HepG2 (cell line): ENCODE measurements at regions not wholly inside any gene's neighbourhood (a gene's known extent, or its start where the extent isn't known, plus 50 kb on each side); places are given as distances from the start of the nearest gene placed in this dataset.

Experiments
- ATAC-seq: fragments of 200-7000 bp; cut with Tn5 transposase; 3 replicates; pipeline ENCODE4 v1.9.1; 2020; ENCODE audit warnings: mild to moderate bottlenecking, moderate library complexity
- BruUV-seq: library from RNA; stranded (reverse); fragments of 400-500 nt; replicated peaks from 2 replicates; lab custom pipeline; 2021; lab: Mats Ljungman, UMichigan
- CTCF ChIA-PET: fragments of 300-600 bp; formaldehyde crosslinking; extraction: SDS; loops from one replicate; lab custom pipeline; 2021; ENCODE audit warnings: low total read pairs, inconsistent platforms, low intra/inter-chr PET ratio; lab: Yijun Ruan, JAX
- POLR2A ChIA-PET: fragments of 350-600 bp; sonication (Branson Sonifier 250); formaldehyde crosslinking; loops from one replicate; lab custom pipeline; 2020; ENCODE audit warnings: antibody characterized with exemption, inconsistent platforms; lab: Yijun Ruan, JAX
- DNase-seq: peaks from one replicate; pipeline ENCODE4 v3.0.0-alpha.2; 2015; ENCODE audit warnings: low spot score
- FAIRE-seq: peaks from 3 replicates; lab custom pipeline; 2011; peaks lifted over from hg19 to GRCh38; lab: Jason Lieb, UNC
- H2AFZ ChIP-seq: one replicate; pipeline ENCODE4 v1.6.1; 2011; ENCODE audit warnings: low read length, inconsistent platforms
- H3K27ac ChIP-seq: fragments of 300-600 bp; 3 replicates; pipeline ENCODE4 v1.8.0; 2011; ENCODE audit warnings: mixed run types, mild to moderate bottlenecking, mixed read lengths, low read length, inconsistent platforms; ENCODE audit not compliant: insufficient read depth; ENCODE audit errors: extremely low read length
- H3K27me3 ChIP-seq, 2 experiments: fragments of 200-600 bp in 1 of 2; 2 replicates in 1 of 2; 3 replicates in 1 of 2; pipeline versions ENCODE4 v1.6.0 to v1.8.0; 2011; ENCODE audit warnings: low read length in 2 of 2, mild to moderate bottlenecking in 2 of 2, moderate library complexity in 2 of 2, inconsistent platforms in 1 of 2; ENCODE audit not compliant: insufficient read depth in 2 of 2, control insufficient read depth in 1 of 2
- H3K36me3 ChIP-seq, 2 experiments: fragments of 200-600 bp in 1 of 2; replicated peaks in 1 of 2; 2 replicates in 1 of 2; 3 replicates in 1 of 2; pipeline versions ENCODE4 v1.5.1 to v1.8.0; 2011; ENCODE audit warnings: low read length in 2 of 2, inconsistent platforms in 1 of 2; ENCODE audit not compliant: insufficient read depth in 2 of 2, control insufficient read depth in 1 of 2
- H3K4me1 ChIP-seq: 2 replicates; pipeline ENCODE4 v1.5.1; 2012; ENCODE audit warnings: low read length, inconsistent platforms; ENCODE audit not compliant: insufficient read depth
- H3K4me2 ChIP-seq: 2 replicates; pipeline ENCODE4 v1.6.0; 2011; ENCODE audit warnings: low read depth, low read length, inconsistent platforms
- H3K4me3 ChIP-seq, 3 experiments: fragments of 200-600 bp in 1 of 3; sonication (generic), shearing (Covaris generic) in 1 of 3; replicated peaks in 1 of 3; 2 replicates each; pipeline ENCODE4 v1.5.1; 2011 to 2016; ENCODE audit warnings: low read length in 3 of 3, inconsistent platforms in 2 of 3, low read depth in 2 of 3, mild to moderate bottlenecking in 2 of 3, control low read depth in 1 of 3, mixed read lengths in 1 of 3; ENCODE audit not compliant: insufficient read depth in 1 of 3
- H3K79me2 ChIP-seq: one replicate; pipeline ENCODE4 v1.6.1; 2011; ENCODE audit warnings: low read length, inconsistent platforms; ENCODE audit not compliant: insufficient read depth
- H3K9ac ChIP-seq: 2 replicates; pipeline ENCODE4 v1.6.0; 2011; ENCODE audit warnings: mild to moderate bottlenecking, low read depth, low read length, inconsistent platforms; ENCODE audit not compliant: insufficient read depth
- H3K9me3 ChIP-seq: 2 replicates; pipeline ENCODE4 v1.5.1; 2012; ENCODE audit warnings: mild to moderate bottlenecking, low read length
- H4K20me1 ChIP-seq: 2 replicates; pipeline ENCODE4 v1.6.0; 2011; ENCODE audit warnings: inconsistent platforms, mild to moderate bottlenecking, low read length, moderate library complexity; ENCODE audit not compliant: insufficient read depth
- CSRNP1 ChIP-seq: sonication (generic); formaldehyde crosslinking; IDR thresholded peaks from 2 replicates; pipeline ENCODE4 v1.8.1; 2023; ENCODE audit warnings: mild to moderate bottlenecking, missing genetic modification reagents
- FOXK2 ChIP-seq: fragments of 450-650 bp; IDR thresholded peaks from 2 replicates; pipeline ENCODE4 v1.6.1; 2016
- HNF1A ChIP-seq, 2 experiments: sonication (generic) in 1 of 2; formaldehyde crosslinking in 1 of 2; IDR thresholded peaks; 2 replicates each; pipeline versions ENCODE4 v1.4.0 to v1.6.1; 2016 to 2020; ENCODE audit warnings: borderline replicate concordance in 1 of 2, low read depth in 1 of 2, mild to moderate bottlenecking in 1 of 2, missing genetic modification reagents in 1 of 2
- JDP2 ChIP-seq: sonication (generic); formaldehyde crosslinking; IDR thresholded peaks from 2 replicates; pipeline ENCODE4 v1.8.1; 2022; ENCODE audit warnings: missing genetic modification reagents, borderline replicate concordance
- JUN ChIP-seq: sonication (generic); formaldehyde crosslinking; IDR thresholded peaks from 2 replicates; pipeline ENCODE4 v1.4.0; 2020; ENCODE audit warnings: mild to moderate bottlenecking, missing genetic modification reagents
- MTF2 ChIP-seq: sonication (generic); formaldehyde crosslinking; IDR thresholded peaks from 2 replicates; pipeline ENCODE4 v1.5.0; 2020; ENCODE audit warnings: missing genetic modification reagents, borderline replicate concordance
- MZF1 ChIP-seq: sonication (generic); formaldehyde crosslinking; IDR thresholded peaks from 2 replicates; pipeline ENCODE4 v1.8.1; 2023; ENCODE audit warnings: mild to moderate bottlenecking, missing genetic modification reagents, borderline replicate concordance
- NFKB2 ChIP-seq: sonication (generic); formaldehyde crosslinking; IDR thresholded peaks from 2 replicates; pipeline ENCODE4 v1.4.0; 2020; ENCODE audit warnings: missing genetic modification reagents, borderline replicate concordance
- ONECUT2 ChIP-seq: sonication (generic); formaldehyde crosslinking; IDR thresholded peaks from 2 replicates; pipeline ENCODE4 v1.4.0; 2020; ENCODE audit warnings: missing genetic modification reagents
- SNAPC2 ChIP-seq: sonication (generic); formaldehyde crosslinking; IDR thresholded peaks from 2 replicates; pipeline ENCODE4 v1.8.1; 2022; ENCODE audit warnings: mild to moderate bottlenecking, missing genetic modification reagents
- TBP ChIP-seq: sonication (generic); formaldehyde crosslinking; IDR thresholded peaks from 2 replicates; pipeline ENCODE4 v1.5.0; 2020; ENCODE audit warnings: missing genetic modification reagents
- TOPORS ChIP-seq: sonication (generic); formaldehyde crosslinking; IDR thresholded peaks from 2 replicates; pipeline ENCODE4 v1.8.0; 2023; ENCODE audit warnings: mild to moderate bottlenecking, missing genetic modification reagents
- ZNF333 ChIP-seq: sonication (generic); formaldehyde crosslinking; IDR thresholded peaks from 2 replicates; pipeline ENCODE4 v1.4.0; 2020; ENCODE audit warnings: mild to moderate bottlenecking, missing genetic modification reagents, borderline replicate concordance
- ZNF513 ChIP-seq: sonication (generic); formaldehyde crosslinking; conservative IDR thresholded peaks from 2 replicates; pipeline ENCODE4 v1.5.0; 2020; ENCODE audit warnings: missing genetic modification reagents
- WGBS: methylation state at CpG from one replicate; pipeline ENCODE4 v1.1.6; 2017; ENCODE audit warnings: low lambda C conversion rate; 5-methylcytosine and 5-hydroxymethylcytosine counted together
- in situ Hi-C: cut with HindIII; loops from 2 replicates; pipeline ENCODE4 v1.10.0; 2017; ENCODE audit warnings: low pct_unique_long_range_greater_than_20kb; ENCODE audit not compliant: extremely low pct_ligation_motif_present
- intact Hi-C: fragments of 100-400 bp; cut with micrococcal nuclease; formaldehyde crosslinking; loops from one replicate; pipeline ENCODE4 v1.10.0; 2022; ENCODE audit not compliant: unreplicated experiment

GRCh38 chr2:155600296-155600695, 732.2 kb downstream of the NR4A2 start (continued):
- TF ChIP-seq JUN (CRISPR knock-in tag), result no peak

- ChIA-PET POLR2A (no interaction called here), CTCF (no interaction called here)
- no peaks in the 10 kb centered on the region; a peak in 1 of 5 replicates for H3K27me3 ChIP-seq
- no peak overlapping the region for H3K9ac ChIP-seq
- intact Hi-C loops (no loop called here), in situ Hi-C loops (no loop called here)
- no peak for DNase-seq
- H3K79me2 ChIP-seq, result no peaks in the 10 kb centered on the region
- H3K4me1 ChIP-seq, result no peaks in the 10 kb centered on the region
- no peaks in the 10 kb centered on the region for H4K20me1 ChIP-seq
- no peaks in the 10 kb centered on the region for H3K36me3 ChIP-seq
- no peak overlapping the region for H2AFZ ChIP-seq
- H3K4me3 ChIP-seq, result no peak overlapping the region
- peaks cover 51% of the 10 kb centered on the region for H3K9me3 ChIP-seq
- H3K4me2 ChIP-seq, result no peak overlapping the region
- BruUV-seq, result no TSS peak
- WGBS, result 14% methylated on average over 5 of the region's 5 CpGs
- H3K27ac ChIP-seq, result no peak overlapping the region
- no peak for ATAC-seq
- no peak for FAIRE-seq
- no peak for TF ChIP-seq TBP (CRISPR knock-in tag)
- no peak for TF ChIP-seq FOXK2
- no peak for TF ChIP-seq ZNF333 (CRISPR knock-in tag)
- no peak for TF ChIP-seq MZF1 (CRISPR knock-in tag)
- no peak for TF ChIP-seq ZNF513
- TF ChIP-seq JDP2, result no peak
- TF ChIP-seq NFKB2 (CRISPR knock-in tag), result no peak
- no peak for TF ChIP-seq SNAPC2 (CRISPR knock-in tag)
- no peak for TF ChIP-seq TOPORS (CRISPR knock-in tag)
- no peak for TF ChIP-seq CSRNP1 (CRISPR knock-in tag)
- TF ChIP-seq MTF2 (CRISPR knock-in tag), result no peak
- TF ChIP-seq ONECUT2 (CRISPR knock-in tag), result no peak
- no peak for TF ChIP-seq HNF1A (IDR thresholded peaks at IDR 0.05; ENCODE audit: low read depth)
- TF ChIP-seq HNF1A (CRISPR knock-in tag; IDR thresholded peaks at IDR 0.05; ENCODE audit: borderline replicate concordance), result no peak
These were observed 732.7 kb downstream of the NR4A2 start for GRCh38 chr2:155599834-155600233.
